Thyroid gland (tissue), 4 donors: ENCODE measurements at regions not wholly inside any gene's neighbourhood (a gene's known extent, or its start where the extent isn't known, plus 50 kb on each side); places are given as distances from the start of the nearest gene placed in this dataset.

Source experiments
- POLR2A ChIP-seq, 2 donors: fragments of 450-650 bp; IDR thresholded peaks; one replicate each; pipeline ENCODE4 v1.6.1; 2017; ENCODE audit warnings: antibody characterized with exemption in 2 of 2, mild to moderate bottlenecking in 2 of 2, moderate library complexity in 1 of 2
- TF ChIP-seq, protein P1 (sequence below), 6 experiments: fragments of 200-600 bp in 3 of 6; fragments of 450-650 bp in 3 of 6; sonication (generic) in 3 of 6; IDR thresholded peaks; one replicate each; pipeline ENCODE4 v1.5.1; 2016 to 2019; ENCODE audit warnings: antibody characterized with exemption in 6 of 6, mild to moderate bottlenecking in 2 of 6, inconsistent platforms in 1 of 6, moderate library complexity in 1 of 6

DNA sequence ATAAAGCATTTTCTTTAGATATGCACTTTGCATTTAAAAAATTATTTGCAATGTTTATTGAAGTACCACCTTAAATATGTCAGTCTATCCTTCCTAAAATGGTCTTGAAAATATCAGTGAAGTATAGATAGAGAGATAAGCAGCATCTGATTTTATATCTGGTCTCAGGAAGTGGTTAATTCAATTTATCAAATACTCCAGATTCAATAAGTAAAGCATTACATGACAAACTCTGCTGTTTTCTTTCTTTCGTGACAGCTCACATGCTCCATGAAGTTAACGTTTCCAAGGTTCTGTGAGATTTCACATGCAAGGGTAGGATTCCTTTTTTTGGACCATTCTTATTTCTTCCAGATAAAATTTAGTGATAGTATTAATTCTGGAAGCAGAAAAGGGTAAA is 775.4 kb upstream of the ROBO1 start:
- TF ChIP-seq, protein P1, sequence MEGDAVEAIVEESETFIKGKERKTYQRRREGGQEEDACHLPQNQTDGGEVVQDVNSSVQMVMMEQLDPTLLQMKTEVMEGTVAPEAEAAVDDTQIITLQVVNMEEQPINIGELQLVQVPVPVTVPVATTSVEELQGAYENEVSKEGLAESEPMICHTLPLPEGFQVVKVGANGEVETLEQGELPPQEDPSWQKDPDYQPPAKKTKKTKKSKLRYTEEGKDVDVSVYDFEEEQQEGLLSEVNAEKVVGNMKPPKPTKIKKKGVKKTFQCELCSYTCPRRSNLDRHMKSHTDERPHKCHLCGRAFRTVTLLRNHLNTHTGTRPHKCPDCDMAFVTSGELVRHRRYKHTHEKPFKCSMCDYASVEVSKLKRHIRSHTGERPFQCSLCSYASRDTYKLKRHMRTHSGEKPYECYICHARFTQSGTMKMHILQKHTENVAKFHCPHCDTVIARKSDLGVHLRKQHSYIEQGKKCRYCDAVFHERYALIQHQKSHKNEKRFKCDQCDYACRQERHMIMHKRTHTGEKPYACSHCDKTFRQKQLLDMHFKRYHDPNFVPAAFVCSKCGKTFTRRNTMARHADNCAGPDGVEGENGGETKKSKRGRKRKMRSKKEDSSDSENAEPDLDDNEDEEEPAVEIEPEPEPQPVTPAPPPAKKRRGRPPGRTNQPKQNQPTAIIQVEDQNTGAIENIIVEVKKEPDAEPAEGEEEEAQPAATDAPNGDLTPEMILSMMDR (IDR thresholded peaks at IDR 0.05), result no peak
- no peak for TF ChIP-seq POLR2A (IDR thresholded peaks at IDR 0.05)
